Fibroblast of lung (primary cell): ENCODE measurements at regions not wholly inside any gene's neighbourhood (a gene's known extent, or its start where the extent isn't known, plus 50 kb on each side); places are given as distances from the start of the nearest gene placed in this dataset.

ENCODE experiments used
- DNase-seq, 2 donors: peaks; one replicate each; pipeline versions ENCODE4 v3.0.0 to v3.0.0-alpha.2; 2010; ENCODE audit warnings: low read depth in 2 of 2
- H2AFZ ChIP-seq: 2 replicates; pipeline ENCODE4 v1.5.1; 2012; ENCODE audit warnings: low read length, control low read depth, inconsistent platforms
- H3K27ac ChIP-seq: 2 replicates; pipeline ENCODE4 v1.5.1; 2011; ENCODE audit warnings: low read length, control low read depth; ENCODE audit not compliant: insufficient read depth
- H3K27me3 ChIP-seq: 2 replicates; pipeline ENCODE4 v1.5.1; 2011; ENCODE audit warnings: mild to moderate bottlenecking, low read length; ENCODE audit not compliant: control insufficient read depth, insufficient read depth
- H3K36me3 ChIP-seq: 2 replicates; pipeline ENCODE4 v1.5.1; 2011; ENCODE audit warnings: low read length; ENCODE audit not compliant: control insufficient read depth, insufficient read depth
- H3K4me1 ChIP-seq: 2 replicates; pipeline ENCODE4 v1.5.1; 2011; ENCODE audit warnings: low read length; ENCODE audit not compliant: control insufficient read depth, insufficient read depth; ENCODE audit errors: extremely low read depth
- H3K4me2 ChIP-seq: 2 replicates; pipeline ENCODE4 v1.5.1; 2011; ENCODE audit warnings: low read length, control low read depth; ENCODE audit not compliant: insufficient read depth; ENCODE audit errors: extremely low read depth
- H3K4me3 ChIP-seq, 4 experiments: fragments of 200-600 bp in 1 of 4; sonication (generic) in 1 of 4; replicated peaks in 1 of 4; 2 replicates each; pipeline ENCODE4 v1.5.1; 2011 to 2016; ENCODE audit warnings: low read length in 4 of 4, low read depth in 3 of 4, mild to moderate bottlenecking in 3 of 4, control low read depth in 2 of 4, inconsistent platforms in 1 of 4, mixed read lengths in 1 of 4; ENCODE audit not compliant: insufficient read depth in 1 of 4; ENCODE audit errors: control extremely low read depth in 1 of 4
- H3K79me2 ChIP-seq: 2 replicates; pipeline ENCODE4 v1.5.1; 2012; ENCODE audit warnings: mild to moderate bottlenecking, low read length, inconsistent platforms; ENCODE audit not compliant: control insufficient read depth, insufficient read depth
- H3K9ac ChIP-seq: 2 replicates; pipeline ENCODE4 v1.5.1; 2011; ENCODE audit warnings: mild to moderate bottlenecking, low read length, control low read depth; ENCODE audit not compliant: insufficient read depth
- H3K9me3 ChIP-seq: 2 replicates; pipeline ENCODE4 v1.5.1; 2012; ENCODE audit warnings: low read depth, low read length; ENCODE audit not compliant: control insufficient read depth, insufficient read depth
- H4K20me1 ChIP-seq: 2 replicates; pipeline ENCODE4 v1.5.1; 2011; ENCODE audit warnings: low read length; ENCODE audit not compliant: control insufficient read depth, insufficient read depth; ENCODE audit errors: extremely low read depth
- EZH2 ChIP-seq: IDR thresholded peaks from 2 replicates; pipeline ENCODE4 v1.5.1; 2012; ENCODE audit warnings: low read length, control low read depth, mild to moderate bottlenecking; ENCODE audit errors: missing control alignments
- TF ChIP-seq, protein P1 (sequence below), 2 donors: IDR thresholded peaks in 1 of 2; conservative IDR thresholded peaks in 1 of 2; 1 replicate in 1 of 2; 2 replicates in 1 of 2; pipeline ENCODE4 v1.5.1; 2011 to 2012; ENCODE audit warnings: low read length in 2 of 2, control low read depth in 1 of 2, inconsistent platforms in 1 of 2, low read depth in 1 of 2, mild to moderate bottlenecking in 1 of 2

DNA sequence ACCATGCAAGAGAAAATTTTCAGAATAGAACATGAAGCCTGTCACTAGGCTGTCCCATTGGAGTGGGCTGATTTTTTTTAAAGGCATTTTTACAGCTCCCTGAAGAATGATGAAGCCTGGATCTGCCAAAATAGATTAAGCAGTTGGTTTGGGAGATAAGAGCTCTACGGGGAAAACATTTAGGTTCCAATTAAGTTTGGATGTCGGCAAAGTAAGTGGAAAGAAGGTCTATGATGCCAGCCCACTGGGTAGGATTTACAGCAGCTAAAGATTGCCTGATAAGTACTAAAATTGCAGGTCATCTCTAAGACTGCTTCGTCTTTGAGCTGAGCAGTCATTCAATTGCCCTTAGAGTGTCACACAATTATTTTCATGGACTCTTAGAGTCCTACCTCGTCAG lies 939.2 kb upstream of the CELF2 start:
- DNase-seq = no peak
- Histone ChIP-seq H3K79me2 (no peaks in the 10 kb centered on the region), H2AFZ (no peak overlapping the region), H4K20me1 (no peaks in the 10 kb centered on the region), H3K4me1 (no peaks in the 10 kb centered on the region), H3K27ac (no peak overlapping the region), H3K27me3 (no peaks in the 10 kb centered on the region), H3K9me3 (no peaks in the 10 kb centered on the region), H3K9ac (no peak overlapping the region), H3K36me3 (no peaks in the 10 kb centered on the region), H3K4me3 (no peak overlapping the region), H3K4me2 (no peak overlapping the region)
- TF ChIP-seq, protein P1, sequence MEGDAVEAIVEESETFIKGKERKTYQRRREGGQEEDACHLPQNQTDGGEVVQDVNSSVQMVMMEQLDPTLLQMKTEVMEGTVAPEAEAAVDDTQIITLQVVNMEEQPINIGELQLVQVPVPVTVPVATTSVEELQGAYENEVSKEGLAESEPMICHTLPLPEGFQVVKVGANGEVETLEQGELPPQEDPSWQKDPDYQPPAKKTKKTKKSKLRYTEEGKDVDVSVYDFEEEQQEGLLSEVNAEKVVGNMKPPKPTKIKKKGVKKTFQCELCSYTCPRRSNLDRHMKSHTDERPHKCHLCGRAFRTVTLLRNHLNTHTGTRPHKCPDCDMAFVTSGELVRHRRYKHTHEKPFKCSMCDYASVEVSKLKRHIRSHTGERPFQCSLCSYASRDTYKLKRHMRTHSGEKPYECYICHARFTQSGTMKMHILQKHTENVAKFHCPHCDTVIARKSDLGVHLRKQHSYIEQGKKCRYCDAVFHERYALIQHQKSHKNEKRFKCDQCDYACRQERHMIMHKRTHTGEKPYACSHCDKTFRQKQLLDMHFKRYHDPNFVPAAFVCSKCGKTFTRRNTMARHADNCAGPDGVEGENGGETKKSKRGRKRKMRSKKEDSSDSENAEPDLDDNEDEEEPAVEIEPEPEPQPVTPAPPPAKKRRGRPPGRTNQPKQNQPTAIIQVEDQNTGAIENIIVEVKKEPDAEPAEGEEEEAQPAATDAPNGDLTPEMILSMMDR (conservative IDR thresholded peaks at IDR 0.05 in 1 of 2, IDR thresholded peaks at IDR 0.05 in 1 of 2; ENCODE audit: low read depth in 1 of 2, low read length in 2 of 2) = no peak
- TF ChIP-seq EZH2 = no peak

DNA sequence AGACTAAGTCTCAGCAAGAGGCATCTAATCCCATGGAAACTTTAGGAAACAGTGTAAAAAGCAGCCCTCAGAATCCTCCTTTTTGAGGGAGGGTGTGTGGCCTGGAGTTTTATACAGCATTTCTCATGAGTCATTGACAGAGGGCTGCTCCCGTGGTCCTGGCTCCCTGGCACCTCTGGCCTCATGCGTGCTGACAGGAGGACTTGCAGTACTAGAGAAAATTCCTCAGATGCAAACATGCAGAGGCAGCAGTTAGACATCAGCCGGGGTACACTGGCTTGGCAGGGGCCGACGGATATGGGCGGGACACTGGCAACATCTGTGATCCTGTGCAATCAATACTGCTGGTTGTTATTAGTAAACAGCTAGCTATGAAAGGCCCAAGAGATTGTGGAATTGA lies 925.1 kb upstream of the CELF2 start:
- DNase-seq = peak; percentile 35 to 86
- Histone ChIP-seq H4K20me1 (no peaks in the 10 kb centered on the region), H3K4me2 (no peak overlapping the region), H3K36me3 (no peaks in the 10 kb centered on the region), H3K9ac (no peak overlapping the region), H3K27ac (no peak overlapping the region), H3K9me3 (no peaks in the 10 kb centered on the region), H3K4me1 (no peaks in the 10 kb centered on the region), H3K79me2 (no peaks in the 10 kb centered on the region), H2AFZ (no peak overlapping the region), H3K4me3 (no peak overlapping the region), H3K27me3 (no peaks in the 10 kb centered on the region)
- TF ChIP-seq, protein P1 (conservative IDR thresholded peaks at IDR 0.05 in 1 of 2, IDR thresholded peaks at IDR 0.05 in 1 of 2; ENCODE audit: low read depth in 1 of 2, low read length in 2 of 2) = no peak
- no peak for TF ChIP-seq EZH2

DNA sequence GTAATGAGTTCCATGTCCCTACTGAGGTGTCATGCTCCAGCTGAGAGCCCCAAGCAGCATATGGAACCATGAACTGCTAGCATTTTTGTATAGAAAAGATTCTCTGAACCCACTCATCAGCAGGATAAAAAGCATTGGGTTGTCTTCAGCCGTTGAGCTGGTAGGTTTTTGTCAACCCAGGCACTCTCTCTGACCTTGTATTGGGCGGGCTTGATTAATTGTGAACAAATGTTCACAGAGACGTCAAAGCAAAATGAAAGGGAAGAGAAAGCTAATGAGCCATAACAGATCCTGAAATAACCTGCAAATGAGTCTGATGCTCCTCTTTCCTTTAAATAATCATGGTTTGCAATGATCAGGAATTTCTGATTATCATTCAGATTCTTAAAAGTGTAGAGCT lies 924.7 kb upstream of the CELF2 start:
- Histone ChIP-seq H3K4me3 (no peak overlapping the region), H3K79me2 (no peaks in the 10 kb centered on the region), H3K9me3 (no peaks in the 10 kb centered on the region), H3K4me1 (no peaks in the 10 kb centered on the region), H3K27me3 (no peaks in the 10 kb centered on the region), H3K9ac (no peak overlapping the region), H2AFZ (no peak overlapping the region), H3K27ac (no peak overlapping the region), H3K36me3 (no peaks in the 10 kb centered on the region), H4K20me1 (no peaks in the 10 kb centered on the region), H3K4me2 (no peak overlapping the region)
- no peak for DNase-seq
- TF ChIP-seq EZH2 = no peak
- TF ChIP-seq, protein P1 (conservative IDR thresholded peaks at IDR 0.05 in 1 of 2, IDR thresholded peaks at IDR 0.05 in 1 of 2; ENCODE audit: low read depth in 1 of 2, low read length in 2 of 2) = no peak
